ENCODE measurements at regions not wholly inside any gene's neighbourhood (a gene's known extent, or its start where the extent isn't known, plus 50 kb on each side); places are given as distances from the start of the nearest gene placed in this dataset.
"Not testable (repeated sequence)": the region's sequence is repeated elsewhere in the genome, so short reads cannot be mapped to it uniquely, and the experiment has no call there.

GRCh38 chr2:187996630-187997029 is 295.0 kb upstream of the GULP1 start:
- DNase-seq, result no peak

GRCh38 chr2:188000189-188000588 is 291.5 kb upstream of the GULP1 start:
- no peak for DNase-seq

DNA sequence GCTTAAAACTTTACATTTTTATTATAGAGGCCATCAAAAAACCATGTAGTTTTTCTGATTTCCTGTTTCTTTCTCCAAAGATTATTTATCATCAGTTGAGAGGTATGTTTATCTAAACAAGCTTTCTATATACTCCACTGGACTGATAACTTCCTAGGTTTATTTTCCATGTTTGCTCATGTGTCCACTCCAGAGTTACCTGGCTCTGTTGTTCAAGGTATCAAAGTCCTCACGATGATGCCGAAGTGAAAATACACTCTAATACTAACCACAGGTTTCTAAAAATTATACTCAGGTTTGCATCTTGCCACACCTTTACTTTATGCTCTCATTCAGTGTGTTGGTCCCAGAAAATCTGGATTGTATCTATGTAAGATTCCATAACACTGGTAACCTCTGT is 287.9 kb upstream of the GULP1 start:
- no peak for DNase-seq

GRCh38 chr2:188013767-188014166 is 277.9 kb upstream of the GULP1 start:
- DNase-seq, result no peak

GRCh38 chr2:188016917-188017316 is 274.8 kb upstream of the GULP1 start:
- no peak for DNase-seq

GRCh38 chr2:188022389-188022788 is 269.3 kb upstream of the GULP1 start:
- no peak for DNase-seq

GRCh38 chr2:188023035-188023434 is 268.6 kb upstream of the GULP1 start:
- DNase-seq, result no peak

- no peak for DNase-seq
Observed at GRCh38 chr2:188024811-188025210, 266.9 kb upstream of the GULP1 start.

- DNase-seq, result no peak
Observed at GRCh38 chr2:188028739-188029138, 262.9 kb upstream of the GULP1 start.

DNA sequence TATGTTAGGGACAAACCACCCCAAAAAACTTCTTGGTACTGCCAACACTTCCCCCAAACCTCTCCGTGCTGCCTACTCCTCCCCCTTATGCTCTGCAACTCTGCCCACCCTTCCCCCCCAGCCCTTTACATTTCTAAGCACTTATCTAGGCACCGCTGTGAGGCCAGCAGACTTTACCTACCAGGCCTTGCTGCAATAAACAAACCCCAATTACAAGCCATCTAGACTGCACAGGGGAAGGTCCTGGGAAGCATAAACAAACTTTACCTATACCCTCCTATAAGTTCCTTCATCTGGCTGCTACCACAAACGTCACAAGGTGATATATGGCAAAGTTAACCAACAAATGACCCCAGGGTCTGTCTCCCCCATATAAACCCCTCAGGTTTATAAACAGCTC is 259.4 kb upstream of the GULP1 start:
- no peak for DNase-seq

GRCh38 chr2:188032786-188033185 is 258.9 kb upstream of the GULP1 start:
- no peak for DNase-seq

DNA sequence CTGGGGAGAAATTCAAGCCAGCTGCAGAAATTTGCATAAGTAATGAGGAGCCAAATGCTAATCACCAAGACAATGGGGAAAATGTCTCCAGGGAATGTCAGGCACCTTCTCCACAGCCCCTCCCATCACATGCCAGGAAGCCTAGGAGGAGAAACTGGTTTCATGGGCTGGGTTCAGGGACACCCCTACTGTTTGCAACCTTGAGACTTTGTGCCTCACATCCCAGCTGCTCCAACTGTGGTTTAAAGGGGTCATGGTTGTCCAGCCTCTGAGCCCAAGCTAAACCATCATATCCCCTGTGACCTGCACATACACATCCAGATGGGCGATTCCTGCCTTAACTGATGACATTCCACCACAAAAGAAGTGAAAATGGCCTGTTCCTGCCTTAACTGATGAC is 258.4 kb upstream of the GULP1 start:
- not testable (repeated sequence) for DNase-seq

DNA sequence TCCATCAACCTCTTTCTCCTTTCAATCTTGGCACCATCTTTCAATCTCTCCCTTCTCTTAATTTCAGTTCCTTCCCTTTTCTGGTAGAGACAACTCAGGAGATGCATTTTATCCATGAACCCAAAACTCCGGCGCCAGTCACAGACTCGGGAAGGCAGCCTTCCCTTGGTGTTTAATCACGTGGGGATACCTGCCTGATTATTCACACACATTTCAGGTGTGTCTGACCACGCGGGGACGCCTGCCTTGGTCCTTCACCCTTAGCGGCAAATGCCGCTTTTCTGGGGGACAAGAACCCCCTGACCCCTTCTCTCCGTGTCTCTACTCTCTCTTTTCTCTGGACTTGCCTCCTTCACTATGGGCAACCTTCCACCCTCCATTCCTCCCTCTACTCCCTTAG is 257.6 kb upstream of the GULP1 start:
- not testable (repeated sequence) for DNase-seq

GRCh38 chr2:188035377-188035776 is 256.3 kb upstream of the GULP1 start:
- not testable (repeated sequence) for DNase-seq

- DNase-seq, result not testable (repeated sequence)
Observed at GRCh38 chr2:188036786-188037185, 254.9 kb upstream of the GULP1 start.

DNA sequence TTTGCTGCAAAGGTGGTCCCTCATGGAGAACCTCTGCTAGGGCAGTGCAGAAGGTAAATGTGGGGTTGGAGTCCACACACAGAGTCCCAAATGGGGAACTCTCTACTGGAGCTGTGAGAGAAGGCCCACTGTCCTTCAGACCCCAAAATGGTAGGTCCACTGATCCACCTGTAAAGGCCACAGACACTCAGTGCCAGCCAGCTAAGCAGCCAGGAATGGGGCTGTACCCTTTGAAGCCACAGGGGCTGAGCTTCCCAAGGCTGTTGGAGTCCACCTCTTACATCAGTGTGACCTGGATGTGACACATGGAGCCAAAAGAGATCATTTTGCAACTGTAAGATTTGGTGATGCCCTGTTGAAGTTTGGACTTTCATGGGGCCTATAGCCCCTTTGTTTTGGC is 252.4 kb upstream of the GULP1 start:
- DNase-seq, result no peak

DNA sequence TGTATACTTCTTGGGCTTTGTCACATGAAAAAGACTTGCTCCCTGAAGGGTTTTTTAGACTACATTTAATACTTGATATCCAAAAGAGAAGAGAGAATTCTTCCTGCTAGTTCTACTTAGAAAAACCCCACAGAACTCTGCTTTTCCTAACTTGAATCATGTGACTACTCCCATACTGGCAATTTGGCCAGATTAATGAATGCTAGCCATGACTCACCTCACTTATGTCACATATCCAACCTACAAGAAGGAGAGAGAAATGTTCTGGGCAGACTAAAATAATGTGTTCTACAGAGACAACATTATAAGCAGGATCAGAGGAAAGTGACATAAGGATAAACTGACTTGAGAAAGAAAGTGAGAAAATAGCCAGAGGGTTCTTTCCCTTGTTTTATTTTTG is 249.3 kb upstream of the GULP1 start:
- no peak for DNase-seq

- DNase-seq, result no peak
Observed at GRCh38 chr2:188045016-188045415, 246.7 kb upstream of the GULP1 start.

- no peak for DNase-seq
Observed at GRCh38 chr2:188046437-188046836, 245.2 kb upstream of the GULP1 start.

GRCh38 chr2:188047735-188048134 is 243.9 kb upstream of the GULP1 start:
- DNase-seq, result no peak

DNA sequence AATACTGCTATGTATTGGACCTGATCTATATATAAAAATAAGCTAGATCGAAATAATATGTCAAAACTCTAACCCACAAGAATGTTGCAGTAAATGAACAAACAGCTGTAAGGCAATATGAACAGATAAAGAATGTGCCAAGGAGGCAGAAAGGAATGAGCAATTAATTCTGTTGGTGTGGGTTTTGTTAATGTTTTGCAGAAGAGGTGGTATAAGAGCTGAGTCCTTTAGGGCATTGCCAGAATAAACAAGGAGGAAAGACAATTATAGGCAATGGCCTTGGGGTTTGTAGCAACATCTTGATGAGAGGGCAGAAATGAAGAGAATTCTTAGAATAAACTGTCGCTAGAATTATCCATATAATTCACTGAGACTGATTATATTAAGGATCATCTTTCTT is 240.9 kb upstream of the GULP1 start:
- DNase-seq, result no peak

DNA sequence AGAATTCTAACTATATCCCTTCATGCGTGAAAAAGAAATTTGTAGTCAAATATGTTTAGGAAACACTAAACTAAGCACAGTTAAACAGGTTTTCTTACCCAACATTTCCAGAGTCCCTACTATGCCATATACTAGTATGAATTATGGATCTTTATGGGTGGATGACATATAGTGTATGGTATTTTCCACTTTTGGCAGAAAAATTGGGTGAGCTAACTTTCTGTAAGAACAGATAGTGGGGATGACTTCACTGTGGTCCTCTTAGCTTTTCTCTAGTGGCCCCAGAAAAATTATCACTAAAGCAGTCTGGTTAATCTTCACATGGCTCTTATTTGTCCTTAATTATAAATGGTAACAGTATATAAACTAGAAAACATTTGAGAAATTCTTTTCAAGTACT is 240.0 kb upstream of the GULP1 start:
- DNase-seq, result no peak

DNA sequence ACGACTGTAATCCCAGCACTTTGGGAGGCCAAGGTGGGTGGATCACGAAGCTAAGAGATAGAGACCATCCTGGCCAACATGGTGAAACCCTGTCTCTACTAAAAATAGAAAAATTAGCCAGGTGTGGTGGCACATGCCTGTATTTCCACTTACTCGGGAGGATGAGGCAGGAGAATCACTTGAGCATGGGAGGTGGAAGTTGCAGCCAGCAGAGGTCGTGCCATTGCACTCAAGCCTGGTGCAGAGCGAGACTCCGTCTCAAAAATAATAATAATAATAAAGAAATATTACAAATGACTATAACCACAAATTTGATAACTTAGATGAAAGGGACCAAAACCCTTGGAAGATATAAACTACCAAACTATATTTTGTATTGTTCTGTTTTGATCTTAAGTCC is 226.3 kb upstream of the GULP1 start:
- DNase-seq, result no peak

DNA sequence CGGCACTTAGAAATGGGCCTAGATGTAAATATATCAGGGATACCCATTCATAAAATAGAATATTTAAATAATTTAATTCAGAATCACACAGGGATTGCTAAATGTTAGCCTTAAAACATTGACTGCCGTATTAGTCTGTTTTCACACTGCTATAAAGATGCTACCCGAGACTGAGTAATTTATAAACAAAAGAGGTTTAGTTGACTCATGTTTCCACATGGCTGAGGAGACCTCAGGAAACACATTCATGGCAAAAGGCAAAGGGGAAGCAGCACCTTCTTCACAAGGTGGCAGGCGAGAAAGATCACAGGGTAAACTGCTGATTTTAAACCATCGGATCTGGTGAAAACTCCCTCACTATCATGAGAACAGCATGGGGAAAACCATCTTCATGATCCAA is 223.6 kb upstream of the GULP1 start:
- no peak for DNase-seq

- DNase-seq, result no peak
Observed at GRCh38 chr2:188076149-188077056, 215.3 kb upstream of the GULP1 start.
